H1 (cell line): ENCODE measurements at regions not wholly inside any gene's neighbourhood (a gene's known extent, or its start where the extent isn't known, plus 50 kb on each side); places are given as distances from the start of the nearest gene placed in this dataset.

Experiments used
- ASH2L ChIP-seq: fragments of 200-600, 300-600 bp; sonication (generic); IDR thresholded peaks from one replicate; pipeline ENCODE4 v1.7.1; 2017; ENCODE audit warnings: low read length
- CHD7 ChIP-seq: fragments of 300-600 bp; sonication (generic); IDR thresholded peaks from 2 replicates; pipeline ENCODE4 v1.7.1; 2012; ENCODE audit warnings: low read length, moderate library complexity, mild to moderate bottlenecking, inconsistent platforms; ENCODE audit not compliant: insufficient replicate concordance
- EZH2 ChIP-seq: fragments of 200-600 bp; sonication (generic); IDR thresholded peaks from 2 replicates; pipeline ENCODE4 v1.7.1; 2012; ENCODE audit warnings: low read depth, mild to moderate bottlenecking, moderate library complexity, low read length, inconsistent platforms; ENCODE audit not compliant: severe bottlenecking
- JUND ChIP-seq: IDR thresholded peaks from 2 replicates; pipeline ENCODE4 v1.6.1; 2011; ENCODE audit warnings: mild to moderate bottlenecking, improper control_type of control experiment, low read length
- NRF1 ChIP-seq: IDR thresholded peaks from 2 replicates; pipeline ENCODE4 v1.6.1; 2011; ENCODE audit warnings: mild to moderate bottlenecking, low read depth, low read length, improper control_type of control experiment
- PHF8 ChIP-seq: fragments of 200-600 bp; sonication (generic); conservative IDR thresholded peaks from 2 replicates; pipeline ENCODE4 v1.7.1; 2012; ENCODE audit warnings: low read depth, mild to moderate bottlenecking, inconsistent platforms, low read length, moderate library complexity
- RXRA ChIP-seq: IDR thresholded peaks from 2 replicates; pipeline ENCODE4 v1.6.1; 2011; ENCODE audit warnings: low read depth, mild to moderate bottlenecking, low read length, moderate library complexity; ENCODE audit not compliant: insufficient read depth
- SP2 ChIP-seq: IDR thresholded peaks from 2 replicates; pipeline ENCODE4 v1.6.1; 2012; ENCODE audit warnings: mild to moderate bottlenecking, low read length, inconsistent platforms

DNA sequence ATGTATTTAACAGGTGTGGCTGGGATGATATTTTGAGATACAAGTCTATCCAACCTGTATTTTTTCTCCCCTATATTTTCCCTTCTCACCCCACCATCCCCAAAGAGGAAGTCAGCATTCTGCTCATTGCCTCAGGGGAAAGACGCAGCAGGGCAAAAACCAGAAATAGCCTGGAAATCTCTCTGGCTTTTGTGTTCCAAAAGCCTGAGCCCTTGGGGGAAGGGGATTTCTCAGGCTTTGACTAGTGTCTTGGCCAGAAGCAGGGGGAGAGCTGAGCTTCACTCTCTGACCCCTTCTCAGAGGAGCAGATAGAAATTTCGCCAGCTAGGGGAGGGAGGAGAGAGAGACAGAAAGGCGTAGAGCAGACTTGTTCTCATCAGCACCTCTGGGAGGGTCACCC lies 244.7 kb downstream of the RRAGC start (continued):
- TF ChIP-seq CHD7 (no peak), EZH2 (no peak), RXRA (no peak), JUND (no peak), NRF1 (no peak), PHF8 (no peak), ASH2L (no peak), SP2 (no peak)
